K562 (cell line): ENCODE measurements at regions not wholly inside any gene's neighbourhood (a gene's known extent, or its start where the extent isn't known, plus 50 kb on each side); places are given as distances from the start of the nearest gene placed in this dataset.

Source experiments
- NR0B1 ChIP-seq: fragments of 450-650 bp; IDR thresholded peaks from one replicate; pipeline ENCODE4 v1.6.1; 2018; ENCODE audit warnings: mild to moderate bottlenecking, moderate library complexity; ENCODE audit not compliant: partially characterized antibody
- PPARD ChIP-seq: fragments of 250-450 bp; sonication (Bioruptor Pico); IDR thresholded peaks from 2 replicates; pipeline ENCODE4 v1.8.0; 2022; ENCODE audit warnings: inconsistent platforms, mild to moderate bottlenecking, moderate library complexity
- SRSF3 ChIP-seq: fragments of 200-400 bp; formaldehyde crosslinking; IDR thresholded peaks from 2 replicates; pipeline ENCODE4 v1.6.1; 2016; ENCODE audit warnings: mild to moderate bottlenecking, low read length, moderate library complexity; ENCODE audit not compliant: insufficient read depth
- XRCC5 ChIP-seq: fragments of 200-400 bp; formaldehyde crosslinking; IDR thresholded peaks from 2 replicates; pipeline ENCODE4 v1.6.1; 2017; ENCODE audit warnings: low read depth, mild to moderate bottlenecking, low read length
- ZNF318 ChIP-seq, 2 experiments: fragments of 450-650 bp; IDR thresholded peaks; 2 replicates each; pipeline ENCODE4 v1.6.1; 2016; ENCODE audit warnings: mild to moderate bottlenecking in 2 of 2, borderline replicate concordance in 1 of 2, low read depth in 1 of 2, moderate library complexity in 1 of 2
- ZNF41 ChIP-seq: fragments of 250-450 bp; sonication (Bioruptor Pico); conservative IDR thresholded peaks from 2 replicates; pipeline ENCODE4 v1.4.0; 2020; ENCODE audit warnings: mild to moderate bottlenecking
- ZNF584 ChIP-seq: fragments of 200-800 bp; sonication (Bioruptor generic); IDR thresholded peaks from 2 replicates; pipeline ENCODE4 v1.6.1; 2016; ENCODE audit warnings: low read depth, mild to moderate bottlenecking, missing genetic modification characterization, missing compliant biosample characterization
- TF ChIP-seq, protein P1 (sequence below): fragments of 150-350 bp; IDR thresholded peaks from 2 replicates; pipeline ENCODE4 v1.6.1; 2014; ENCODE audit warnings: low read depth, mild to moderate bottlenecking, low read length, borderline replicate concordance

- TF ChIP-seq XRCC5 (no peak), PPARD (no peak), ZNF41 (no peak), ZNF584 (CRISPR knock-in tag) (no peak), ZNF318 (IDR thresholded peaks at IDR 0.05; ENCODE audit: borderline replicate concordance in 1 of 2, low read depth in 1 of 2) (no peak), SRSF3 (no peak), NR0B1 (no peak)
- TF ChIP-seq, protein P1, sequence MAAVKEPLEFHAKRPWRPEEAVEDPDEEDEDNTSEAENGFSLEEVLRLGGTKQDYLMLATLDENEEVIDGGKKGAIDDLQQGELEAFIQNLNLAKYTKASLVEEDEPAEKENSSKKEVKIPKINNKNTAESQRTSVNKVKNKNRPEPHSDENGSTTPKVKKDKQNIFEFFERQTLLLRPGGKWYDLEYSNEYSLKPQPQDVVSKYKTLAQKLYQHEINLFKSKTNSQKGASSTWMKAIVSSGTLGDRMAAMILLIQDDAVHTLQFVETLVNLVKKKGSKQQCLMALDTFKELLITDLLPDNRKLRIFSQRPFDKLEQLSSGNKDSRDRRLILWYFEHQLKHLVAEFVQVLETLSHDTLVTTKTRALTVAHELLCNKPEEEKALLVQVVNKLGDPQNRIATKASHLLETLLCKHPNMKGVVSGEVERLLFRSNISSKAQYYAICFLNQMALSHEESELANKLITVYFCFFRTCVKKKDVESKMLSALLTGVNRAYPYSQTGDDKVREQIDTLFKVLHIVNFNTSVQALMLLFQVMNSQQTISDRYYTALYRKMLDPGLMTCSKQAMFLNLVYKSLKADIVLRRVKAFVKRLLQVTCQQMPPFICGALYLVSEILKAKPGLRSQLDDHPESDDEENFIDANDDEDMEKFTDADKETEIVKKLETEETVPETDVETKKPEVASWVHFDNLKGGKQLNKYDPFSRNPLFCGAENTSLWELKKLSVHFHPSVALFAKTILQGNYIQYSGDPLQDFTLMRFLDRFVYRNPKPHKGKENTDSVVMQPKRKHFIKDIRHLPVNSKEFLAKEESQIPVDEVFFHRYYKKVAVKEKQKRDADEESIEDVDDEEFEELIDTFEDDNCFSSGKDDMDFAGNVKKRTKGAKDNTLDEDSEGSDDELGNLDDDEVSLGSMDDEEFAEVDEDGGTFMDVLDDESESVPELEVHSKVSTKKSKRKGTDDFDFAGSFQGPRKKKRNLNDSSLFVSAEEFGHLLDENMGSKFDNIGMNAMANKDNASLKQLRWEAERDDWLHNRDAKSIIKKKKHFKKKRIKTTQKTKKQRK: no peak
These were observed 128.6 kb upstream of the CNR1 start (continued) for GRCh38 chr6:88294702-88295101.
